HCT116 (cell line): ENCODE measurements at regions not wholly inside any gene's neighbourhood (a gene's known extent, or its start where the extent isn't known, plus 50 kb on each side); places are given as distances from the start of the nearest gene placed in this dataset.

ENCODE experiments used
- ATAC-seq: fragments of 200-7000 bp; cut with Tn5 transposase; 2 replicates; pipeline ENCODE4 v1.9.1; 2020; ENCODE audit warnings: mild to moderate bottlenecking, moderate library complexity
- BruUV-seq: library from RNA; stranded (reverse); fragments of 400-500 nt; replicated peaks from 2 replicates; lab custom pipeline; 2021; lab: Mats Ljungman, UMichigan
- CTCF ChIA-PET: fragments of 300-600 bp; sonication (Branson Sonifier 250); formaldehyde crosslinking; loops from one replicate; lab custom pipeline; 2021; ENCODE audit warnings: antibody characterized with exemption; lab: Charles Lee
- POLR2A ChIA-PET: fragments of 300-600, 350-600 bp; sonication (Branson Sonifier 250); formaldehyde crosslinking; loops from one replicate; lab custom pipeline; 2021; ENCODE audit warnings: antibody characterized with exemption; lab: Charles Lee
- RAD21 ChIA-PET, 2 experiments: fragments of 300-600 bp; sonication (Branson Sonifier 250); formaldehyde crosslinking; loops; one replicate each; lab custom pipeline; 2023; ENCODE audit warnings: low total read pairs in 2 of 2; ENCODE audit not compliant: uncharacterized antibody in 2 of 2, unreplicated experiment in 2 of 2, low non-redundant PET in 1 of 2; lab: Charles Lee
- DNase-seq: peaks from one replicate; pipeline ENCODE4 v3.0.0-alpha.2; 2010; ENCODE audit warnings: low read depth, low spot score
- H2AFZ ChIP-seq: fragments of 200-600 bp; shearing (Covaris generic), sonication (generic); 2 replicates; pipeline ENCODE4 v1.6.1; 2017; ENCODE audit warnings: low read depth, mixed run types, mixed read lengths, antibody characterized with exemption, low read length; ENCODE audit not compliant: poor library complexity, severe bottlenecking
- H3K27ac ChIP-seq: 2 replicates; pipeline ENCODE4 v1.5.1; 2012; ENCODE audit warnings: low read depth, low read length
- H3K27me3 ChIP-seq: fragments of 200-600 bp; sonication (generic); 2 replicates; pipeline ENCODE4 v1.6.1; 2016; ENCODE audit warnings: mixed run types, low read length, mixed read lengths; ENCODE audit not compliant: insufficient read depth
- H3K36me3 ChIP-seq, 2 experiments: fragments of 200-500 bp in 1 of 2; fragments of 200-600 bp in 1 of 2; sonication (Bioruptor generic) in 1 of 2; sonication (generic) in 1 of 2; 2 replicates each; pipeline versions ENCODE4 v1.5.1 to v1.6.1; 2014 to 2016; ENCODE audit warnings: low read length in 2 of 2, inconsistent platforms in 1 of 2, mixed read lengths in 1 of 2, mixed run types in 1 of 2; ENCODE audit not compliant: insufficient read depth in 2 of 2, control insufficient read depth in 1 of 2
- H3K4me1 ChIP-seq, 2 experiments: fragments of 200-600 bp in 1 of 2; sonication (generic) in 1 of 2; 2 replicates each; pipeline versions ENCODE4 v1.5.1 to v1.6.1; 2012 to 2017; ENCODE audit warnings: low read length in 2 of 2, inconsistent platforms in 1 of 2, mild to moderate bottlenecking in 1 of 2, mixed read lengths in 1 of 2, mixed run types in 1 of 2, moderate library complexity in 1 of 2; ENCODE audit not compliant: insufficient read depth in 2 of 2, control insufficient read depth in 1 of 2
- H3K4me2 ChIP-seq: fragments of 200-600 bp; sonication (generic); 2 replicates; pipeline ENCODE4 v1.6.1; 2017; ENCODE audit warnings: mixed run types, low read length, mixed read lengths
- H3K4me3 ChIP-seq, 2 experiments: fragments of 200-600 bp in 1 of 2; sonication (generic) in 1 of 2; replicated peaks in 1 of 2; 2 replicates each; pipeline ENCODE4 v1.5.1; 2011 to 2016; ENCODE audit warnings: low read length in 2 of 2, control low read depth in 1 of 2, low read depth in 1 of 2, mild to moderate bottlenecking in 1 of 2, mixed read lengths in 1 of 2, mixed run types in 1 of 2
- H3K79me2 ChIP-seq: fragments of 200-600 bp; sonication (generic); 2 replicates; pipeline ENCODE4 v1.6.1; 2017; ENCODE audit warnings: mild to moderate bottlenecking, mixed run types, low read length, moderate library complexity, mixed read lengths; ENCODE audit not compliant: insufficient read depth
- H3K9ac ChIP-seq: fragments of 200-600 bp; sonication (generic); 2 replicates; pipeline ENCODE4 v1.6.1; 2016; ENCODE audit warnings: low read length, mixed read lengths
- H3K9me2 ChIP-seq: fragments of 200-600 bp; sonication (generic), shearing (Covaris generic); 2 replicates; pipeline ENCODE4 v1.6.1; 2017; ENCODE audit warnings: mixed run types, mild to moderate bottlenecking, moderate library complexity; ENCODE audit not compliant: insufficient read depth
- H3K9me3 ChIP-seq, 2 experiments: fragments of 200-500 bp in 1 of 2; fragments of 200-600 bp in 1 of 2; sonication (Bioruptor generic) in 1 of 2; sonication (generic) in 1 of 2; 2 replicates each; pipeline ENCODE4 v1.6.1; 2014 to 2017; ENCODE audit warnings: low read length in 2 of 2, mixed read lengths in 2 of 2, inconsistent platforms in 1 of 2, low read depth in 1 of 2, mild to moderate bottlenecking in 1 of 2, mixed run types in 1 of 2, moderate library complexity in 1 of 2; ENCODE audit not compliant: control insufficient read depth in 1 of 2, insufficient read depth in 1 of 2
- H4K20me1 ChIP-seq: fragments of 200-600 bp; sonication (generic), shearing (Covaris generic); 2 replicates; pipeline ENCODE4 v1.6.1; 2017; ENCODE audit warnings: mixed run types, mild to moderate bottlenecking, moderate library complexity; ENCODE audit not compliant: insufficient read depth
- CBX3 ChIP-seq: IDR thresholded peaks from 2 replicates; pipeline ENCODE4 v1.6.1; 2012; ENCODE audit warnings: low read depth
- EZH2phosphoT487 ChIP-seq: fragments of 200-600 bp; IDR thresholded peaks from 2 replicates; pipeline ENCODE4 v1.6.1; 2018; ENCODE audit warnings: antibody characterized with exemption, borderline replicate concordance
- JUND ChIP-seq: IDR thresholded peaks from 2 replicates; pipeline ENCODE4 v1.6.1; 2012
- RAD21 ChIP-seq: IDR thresholded peaks from 2 replicates; pipeline ENCODE4 v1.6.1; 2012; ENCODE audit warnings: low read depth, mild to moderate bottlenecking
- SP1 ChIP-seq: IDR thresholded peaks from 2 replicates; pipeline ENCODE4 v1.6.1; 2012; ENCODE audit warnings: low read depth
- TCF7L2 ChIP-seq: IDR thresholded peaks from 2 replicates; pipeline ENCODE4 v1.7.0; 2011; ENCODE audit warnings: borderline replicate concordance, inconsistent platforms; ENCODE audit not compliant: insufficient read depth, insufficient read length; ENCODE audit errors: extremely low read depth
- ZFX ChIP-seq: fragments of 450-650 bp; IDR thresholded peaks from 2 replicates; pipeline ENCODE4 v1.6.1; 2017
- intact Hi-C: fragments of 100-400 bp; cut with micrococcal nuclease; formaldehyde crosslinking; loops from 2 replicates; pipeline ENCODE4 v1.10.0; 2022
- TF ChIP-seq, protein P1 (sequence below): IDR thresholded peaks from 2 replicates; pipeline ENCODE4 v1.6.1; 2012; ENCODE audit warnings: low read depth

DNA sequence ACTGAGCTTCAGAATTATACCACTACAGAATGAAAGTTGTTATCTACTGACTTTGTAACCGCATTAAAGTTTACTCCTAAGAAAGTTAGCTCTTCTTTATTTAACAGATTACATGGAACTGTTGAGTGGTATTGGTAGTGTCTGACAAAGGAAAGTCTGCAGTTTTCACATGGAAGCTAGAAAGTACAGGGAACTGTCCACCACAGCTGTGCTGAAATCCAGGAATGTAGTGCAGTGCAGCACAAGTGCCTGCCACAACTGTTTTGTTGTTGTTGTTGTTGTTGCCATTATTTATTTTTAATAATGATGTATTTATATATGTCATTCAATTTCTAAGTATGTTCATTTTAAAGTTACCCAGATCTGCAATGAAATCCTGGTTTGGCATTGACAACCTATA, 464.9 kb downstream of the TBC1D32 start:
- ChIA-PET RAD21 (no interaction called here), POLR2A (no interaction called here), CTCF (no interaction called here)
- H2AFZ ChIP-seq, result no peak overlapping the region
- no peaks in the 10 kb centered on the region for H3K79me2 ChIP-seq
- H3K27me3 ChIP-seq, result no peaks in the 10 kb centered on the region
- no peaks in the 10 kb centered on the region for H3K36me3 ChIP-seq
- no peaks in the 10 kb centered on the region for H3K9me3 ChIP-seq
- no TSS peak for BruUV-seq
- no peak overlapping the region for H3K4me2 ChIP-seq
- intact Hi-C loops, result no loop called here
- TF ChIP-seq RAD21 (no peak), JUND (no peak), TCF7L2 (no peak), SP1 (no peak), EZH2phosphoT487 (no peak)
- TF ChIP-seq, protein P1, sequence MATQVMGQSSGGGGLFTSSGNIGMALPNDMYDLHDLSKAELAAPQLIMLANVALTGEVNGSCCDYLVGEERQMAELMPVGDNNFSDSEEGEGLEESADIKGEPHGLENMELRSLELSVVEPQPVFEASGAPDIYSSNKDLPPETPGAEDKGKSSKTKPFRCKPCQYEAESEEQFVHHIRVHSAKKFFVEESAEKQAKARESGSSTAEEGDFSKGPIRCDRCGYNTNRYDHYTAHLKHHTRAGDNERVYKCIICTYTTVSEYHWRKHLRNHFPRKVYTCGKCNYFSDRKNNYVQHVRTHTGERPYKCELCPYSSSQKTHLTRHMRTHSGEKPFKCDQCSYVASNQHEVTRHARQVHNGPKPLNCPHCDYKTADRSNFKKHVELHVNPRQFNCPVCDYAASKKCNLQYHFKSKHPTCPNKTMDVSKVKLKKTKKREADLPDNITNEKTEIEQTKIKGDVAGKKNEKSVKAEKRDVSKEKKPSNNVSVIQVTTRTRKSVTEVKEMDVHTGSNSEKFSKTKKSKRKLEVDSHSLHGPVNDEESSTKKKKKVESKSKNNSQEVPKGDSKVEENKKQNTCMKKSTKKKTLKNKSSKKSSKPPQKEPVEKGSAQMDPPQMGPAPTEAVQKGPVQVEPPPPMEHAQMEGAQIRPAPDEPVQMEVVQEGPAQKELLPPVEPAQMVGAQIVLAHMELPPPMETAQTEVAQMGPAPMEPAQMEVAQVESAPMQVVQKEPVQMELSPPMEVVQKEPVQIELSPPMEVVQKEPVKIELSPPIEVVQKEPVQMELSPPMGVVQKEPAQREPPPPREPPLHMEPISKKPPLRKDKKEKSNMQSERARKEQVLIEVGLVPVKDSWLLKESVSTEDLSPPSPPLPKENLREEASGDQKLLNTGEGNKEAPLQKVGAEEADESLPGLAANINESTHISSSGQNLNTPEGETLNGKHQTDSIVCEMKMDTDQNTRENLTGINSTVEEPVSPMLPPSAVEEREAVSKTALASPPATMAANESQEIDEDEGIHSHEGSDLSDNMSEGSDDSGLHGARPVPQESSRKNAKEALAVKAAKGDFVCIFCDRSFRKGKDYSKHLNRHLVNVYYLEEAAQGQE, result peak; percentile 78
- H3K9me2 ChIP-seq, result no peaks in the 10 kb centered on the region
- ATAC-seq, result no peak
- no peaks in the 10 kb centered on the region for H4K20me1 ChIP-seq
- no peak for DNase-seq
- no peaks in the 10 kb centered on the region for H3K4me1 ChIP-seq
- H3K4me3 ChIP-seq, result no peak overlapping the region
- H3K9ac ChIP-seq, result no peak overlapping the region
- no peak overlapping the region for H3K27ac ChIP-seq

DNA sequence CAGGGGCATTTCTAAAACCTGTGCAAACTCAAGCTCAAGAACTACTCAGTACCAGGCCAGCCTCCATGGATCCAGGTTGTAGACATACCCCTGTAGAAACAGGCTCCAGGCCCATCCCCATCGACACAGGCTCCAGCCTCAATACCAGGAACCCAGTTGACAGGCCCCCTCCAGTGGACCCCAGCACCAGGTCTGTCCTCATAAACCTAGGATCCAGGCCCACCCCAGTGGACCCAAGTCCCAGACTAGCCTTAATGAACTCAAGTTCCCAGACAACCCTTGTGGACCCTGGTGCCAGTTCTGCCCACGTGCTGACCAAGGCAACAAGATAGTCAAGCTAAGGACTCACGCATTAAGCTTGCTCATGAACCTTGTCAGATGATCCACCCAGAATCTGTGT, 476.9 kb downstream of the TBC1D32 start:
- BruUV-seq, result no TSS peak
- ATAC-seq, result no peak
- TF ChIP-seq CBX3 (no peak), RAD21 (no peak), ZFX (no peak)
- TF ChIP-seq, protein P1, result no peak

More for the DNA sequence above, 476.9 kb downstream of the TBC1D32 start:
- DNase-seq, result no peak
- Histone ChIP-seq H2AFZ (no peak overlapping the region), H3K27me3 (no peaks in the 10 kb centered on the region), H3K4me3 (no peak overlapping the region), H3K9me2 (no peaks in the 10 kb centered on the region), H4K20me1 (no peaks in the 10 kb centered on the region), H3K4me1 (no peaks in the 10 kb centered on the region), H3K4me2 (no peak overlapping the region), H3K9me3 (no peaks in the 10 kb centered on the region), H3K36me3 (no peaks in the 10 kb centered on the region), H3K9ac (no peak overlapping the region), H3K27ac (no peak overlapping the region), H3K79me2 (no peaks in the 10 kb centered on the region)
- ChIA-PET POLR2A (no interaction called here), RAD21 (no interaction called here), CTCF (no interaction called here)
- intact Hi-C loops, result no loop called here
